H1 (cell line): ENCODE measurements at regions not wholly inside any gene's neighbourhood (a gene's known extent, or its start where the extent isn't known, plus 50 kb on each side); places are given as distances from the start of the nearest gene placed in this dataset.

Experiments
- KDM1A ChIP-seq: fragments of 200-600, 300-600 bp; sonication (generic); IDR thresholded peaks from 2 replicates; pipeline ENCODE4 v1.7.1; 2016; ENCODE audit warnings: mild to moderate bottlenecking, low read length, borderline replicate concordance
- RNF2 ChIP-seq: fragments of 200-900, 300-1000 bp; sonication (generic); IDR thresholded peaks from 2 replicates; pipeline ENCODE4 v1.7.1; 2016; ENCODE audit warnings: borderline replicate concordance, low read depth, mild to moderate bottlenecking, antibody characterized with exemption, low read length; ENCODE audit not compliant: poor library complexity, severe bottlenecking; ENCODE audit errors: missing control alignments
- SIRT6 ChIP-seq: IDR thresholded peaks from one replicate; pipeline ENCODE4 v1.7.1; 2012; ENCODE audit warnings: low read length, inconsistent platforms
- TF ChIP-seq, protein P1 (sequence below), 3 experiments: IDR thresholded peaks; 1 replicate in 2 of 3; 2 replicates in 1 of 3; pipeline versions ENCODE4 v1.5.1 to v1.6.1; 2011; ENCODE audit warnings: low read length in 3 of 3, mild to moderate bottlenecking in 3 of 3, inconsistent platforms in 2 of 3, low read depth in 1 of 3, moderate library complexity in 1 of 3; ENCODE audit not compliant: insufficient read depth in 1 of 3; ENCODE audit errors: control extremely low read depth in 1 of 3

DNA sequence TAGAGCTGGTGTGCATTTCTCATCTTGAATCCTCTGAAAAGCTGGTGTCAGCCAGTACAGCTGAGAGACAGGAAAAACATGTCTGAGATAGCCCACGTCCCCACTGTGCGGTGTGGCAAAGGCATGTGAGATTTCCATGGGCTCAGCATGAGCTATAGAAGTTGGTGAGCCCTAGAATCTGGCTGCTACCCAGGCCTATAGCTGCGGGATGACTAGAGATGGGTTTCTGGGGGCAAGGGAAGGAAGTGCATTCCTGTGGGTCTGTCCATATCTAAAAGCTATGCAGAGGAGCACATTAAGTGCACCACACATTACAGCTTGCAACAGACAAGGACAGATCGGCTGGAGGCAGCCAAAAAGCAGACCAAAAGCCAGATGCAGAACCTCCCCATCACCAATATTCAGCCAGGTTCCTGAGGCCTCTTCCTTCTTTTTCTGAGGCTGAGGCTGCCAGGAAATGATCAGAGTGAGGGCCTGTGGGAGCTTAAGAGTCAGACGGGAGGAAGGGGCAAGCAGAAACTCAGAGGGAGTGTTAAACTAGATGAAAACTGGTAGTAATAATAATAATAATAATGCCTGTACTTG, 55.8 kb upstream of the RANBP3L start:
- TF ChIP-seq RNF2 (no peak), SIRT6 (no peak), KDM1A (no peak)
- TF ChIP-seq, protein P1, sequence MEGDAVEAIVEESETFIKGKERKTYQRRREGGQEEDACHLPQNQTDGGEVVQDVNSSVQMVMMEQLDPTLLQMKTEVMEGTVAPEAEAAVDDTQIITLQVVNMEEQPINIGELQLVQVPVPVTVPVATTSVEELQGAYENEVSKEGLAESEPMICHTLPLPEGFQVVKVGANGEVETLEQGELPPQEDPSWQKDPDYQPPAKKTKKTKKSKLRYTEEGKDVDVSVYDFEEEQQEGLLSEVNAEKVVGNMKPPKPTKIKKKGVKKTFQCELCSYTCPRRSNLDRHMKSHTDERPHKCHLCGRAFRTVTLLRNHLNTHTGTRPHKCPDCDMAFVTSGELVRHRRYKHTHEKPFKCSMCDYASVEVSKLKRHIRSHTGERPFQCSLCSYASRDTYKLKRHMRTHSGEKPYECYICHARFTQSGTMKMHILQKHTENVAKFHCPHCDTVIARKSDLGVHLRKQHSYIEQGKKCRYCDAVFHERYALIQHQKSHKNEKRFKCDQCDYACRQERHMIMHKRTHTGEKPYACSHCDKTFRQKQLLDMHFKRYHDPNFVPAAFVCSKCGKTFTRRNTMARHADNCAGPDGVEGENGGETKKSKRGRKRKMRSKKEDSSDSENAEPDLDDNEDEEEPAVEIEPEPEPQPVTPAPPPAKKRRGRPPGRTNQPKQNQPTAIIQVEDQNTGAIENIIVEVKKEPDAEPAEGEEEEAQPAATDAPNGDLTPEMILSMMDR (IDR thresholded peaks at IDR 0.05; ENCODE audit: control extremely low read depth in 1 of 3, insufficient read depth in 1 of 3, low read depth in 1 of 3, low read length in 3 of 3), result no peak
